Skin of body (tissue), 1 donor: ENCODE measurements at regions not wholly inside any gene's neighbourhood (a gene's known extent, or its start where the extent isn't known, plus 50 kb on each side); places are given as distances from the start of the nearest gene placed in this dataset.
"Not testable (repeated sequence)": the region's sequence is repeated elsewhere in the genome, so short reads cannot be mapped to it uniquely, and the experiment has no call there.

Experiments used
- DNase-seq: peaks from one replicate; lab custom pipeline; 2025; lab: John Stamatoyannopoulos, UW

DNA sequence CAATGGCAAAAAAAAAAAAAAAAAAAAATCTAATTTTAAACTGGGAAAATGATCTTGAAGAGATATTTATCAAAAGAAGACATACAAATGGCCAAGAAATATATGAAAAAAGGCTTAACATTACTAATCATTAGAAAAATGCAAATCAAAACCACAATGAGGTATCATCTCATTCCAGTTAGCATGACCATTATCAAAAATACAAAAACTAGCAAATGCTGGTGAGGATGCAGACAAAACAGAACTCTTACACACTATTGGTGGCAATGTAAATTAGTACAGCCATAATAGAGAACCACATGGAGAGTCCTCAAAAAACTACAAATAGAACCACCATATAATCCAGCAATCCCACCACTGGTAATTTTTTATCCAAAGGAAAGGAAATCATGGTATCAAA is 489.6 kb downstream of the TNS3 start:
- no peak for DNase-seq

- DNase-seq, result no peak
Measured at GRCh38 chr7:47091141-47091540, 490.8 kb downstream of the TNS3 start.

DNA sequence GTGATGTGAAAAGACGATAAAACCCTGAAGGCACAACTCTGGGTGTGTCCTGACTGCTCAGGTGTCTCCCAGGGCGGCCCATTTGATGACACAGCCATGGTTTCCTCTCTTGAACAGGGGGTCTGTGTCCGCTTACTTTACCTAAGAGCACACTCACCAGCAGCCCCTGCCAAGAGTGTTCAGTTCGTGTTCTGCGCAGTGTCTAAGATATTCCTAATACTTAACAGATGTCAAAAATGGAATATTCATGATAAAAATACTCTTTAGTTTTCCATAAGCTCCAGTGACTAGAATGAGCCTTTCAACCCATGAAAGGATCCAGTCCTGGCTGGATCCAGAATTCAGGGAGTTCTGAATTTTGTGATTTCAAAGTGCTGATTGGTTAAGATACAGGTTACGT is 492.4 kb downstream of the TNS3 start:
- peak; percentile 56 for DNase-seq

DNA sequence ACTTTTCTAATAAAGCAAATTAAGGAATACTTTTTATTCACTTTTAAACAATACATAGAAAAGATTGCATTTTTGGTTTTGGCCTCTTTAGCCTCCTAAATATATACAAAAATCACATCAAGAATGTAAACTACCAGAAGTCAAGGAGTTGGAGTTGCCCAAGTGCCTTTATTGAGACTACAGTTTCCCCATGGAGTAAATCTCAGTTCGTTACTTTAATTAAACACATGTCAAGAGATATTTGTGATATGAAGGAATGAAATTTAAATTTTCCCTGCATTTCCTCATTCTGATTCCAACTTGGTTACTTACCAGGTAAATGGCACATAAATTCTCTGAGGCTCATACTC is 492.9 kb downstream of the TNS3 start:
- DNase-seq, result no peak

GRCh38 chr7:47088329-47089067 is 493.4 kb downstream of the TNS3 start:
- DNase-seq, result peak; percentile 67

- DNase-seq, result no peak
Measured at GRCh38 chr7:47087866-47088265, 494.0 kb downstream of the TNS3 start.

DNA sequence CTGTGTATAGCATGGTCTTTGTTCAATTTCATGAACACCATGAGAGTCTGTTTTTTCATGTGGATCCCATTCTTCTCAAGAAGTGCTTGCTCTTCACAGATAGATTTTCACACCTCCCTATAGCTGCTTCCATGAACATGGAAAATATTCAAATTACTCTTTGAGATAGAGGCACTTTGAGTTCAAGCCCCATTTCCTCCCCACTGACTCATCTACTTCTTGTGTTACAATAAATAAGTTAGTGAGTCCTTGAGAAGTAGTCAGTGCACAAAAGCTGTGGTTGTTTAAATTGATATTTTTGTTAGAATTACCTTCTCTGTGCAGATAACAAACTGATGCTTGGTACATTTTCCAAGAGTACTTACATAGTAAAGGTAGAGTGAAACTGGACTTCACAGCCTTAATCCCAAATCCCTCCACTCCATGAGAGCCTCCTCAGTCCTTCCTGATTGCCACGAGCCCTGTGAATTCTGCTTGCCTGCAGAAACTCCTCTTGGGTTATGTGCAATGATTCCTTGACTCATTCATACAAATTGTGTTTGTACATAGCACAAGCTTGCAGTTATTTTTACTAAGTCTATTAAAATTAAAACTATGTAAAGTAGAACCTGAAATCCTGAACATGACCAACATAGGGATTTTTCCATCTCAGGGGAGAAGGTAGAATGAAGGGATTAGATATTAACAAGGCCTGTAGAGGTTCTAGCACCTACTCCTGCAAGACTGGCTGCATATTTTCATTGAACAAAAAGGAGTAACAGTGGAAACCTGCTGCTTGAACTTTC is 496.2 kb downstream of the TNS3 start:
- no peak for DNase-seq

GRCh38 chr7:47083476-47084250 is 498.2 kb downstream of the TNS3 start:
- DNase-seq, result no peak

DNA sequence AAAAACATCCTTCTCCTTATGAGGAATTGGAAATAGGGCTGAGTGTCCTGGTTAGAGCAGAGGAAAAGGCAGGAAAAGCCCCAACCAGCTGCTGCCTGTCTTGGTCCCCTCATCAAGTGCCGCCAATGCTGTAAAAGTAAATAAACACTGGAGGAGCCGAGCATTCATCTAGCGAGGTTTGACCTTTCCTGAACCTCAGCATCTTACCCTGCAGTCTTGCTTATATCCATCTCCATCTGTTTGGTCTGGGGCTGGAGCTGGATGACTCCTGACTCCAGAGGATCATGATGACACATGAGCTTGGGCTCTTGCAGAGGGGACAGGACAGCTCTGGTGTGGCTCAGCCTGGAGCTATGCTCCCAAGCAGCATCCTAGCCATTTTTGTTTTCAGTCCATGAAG is 501.1 kb downstream of the TNS3 start:
- DNase-seq, result no peak

DNA sequence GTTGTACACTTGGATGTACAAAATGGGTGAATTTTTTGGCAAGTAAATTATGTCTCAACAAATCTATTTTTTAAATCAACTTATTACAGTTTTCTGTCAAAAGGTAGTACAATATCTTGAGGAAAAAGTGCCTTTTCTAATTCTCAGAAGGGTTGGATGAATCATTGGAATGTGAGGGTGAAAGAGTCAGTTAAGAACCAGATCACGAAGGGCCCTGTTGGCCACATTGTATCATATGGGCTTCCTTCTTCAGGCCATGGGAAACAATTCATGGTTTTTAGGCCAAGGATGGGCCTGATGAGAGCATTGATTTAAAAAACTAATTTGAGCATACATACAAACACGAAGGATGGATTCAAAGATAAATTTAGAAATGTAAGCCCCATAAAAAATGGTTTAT is 503.7 kb downstream of the TNS3 start:
- DNase-seq, result no peak

GRCh38 chr7:47074702-47075153 is 507.2 kb downstream of the TNS3 start:
- no peak for DNase-seq

DNA sequence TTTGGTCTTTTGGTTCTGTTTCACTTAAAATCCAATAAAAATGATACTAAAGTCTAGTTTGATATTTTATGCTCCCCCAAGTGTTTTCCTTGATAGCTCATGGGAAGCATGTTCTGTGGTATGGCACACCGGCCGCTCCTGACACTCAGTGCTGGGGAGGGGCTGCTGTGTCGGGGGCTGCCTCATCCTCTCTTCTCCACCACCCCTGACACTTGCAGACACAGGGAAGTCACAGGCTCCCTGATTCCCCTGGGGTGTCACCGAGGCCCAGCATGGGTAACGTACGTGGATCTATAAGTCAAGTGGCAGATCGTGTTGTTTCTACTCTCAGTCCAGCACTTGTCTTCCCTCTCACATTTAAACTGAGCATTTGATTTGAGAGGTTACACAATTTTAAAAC is 508.6 kb downstream of the TNS3 start:
- no peak for DNase-seq

DNA sequence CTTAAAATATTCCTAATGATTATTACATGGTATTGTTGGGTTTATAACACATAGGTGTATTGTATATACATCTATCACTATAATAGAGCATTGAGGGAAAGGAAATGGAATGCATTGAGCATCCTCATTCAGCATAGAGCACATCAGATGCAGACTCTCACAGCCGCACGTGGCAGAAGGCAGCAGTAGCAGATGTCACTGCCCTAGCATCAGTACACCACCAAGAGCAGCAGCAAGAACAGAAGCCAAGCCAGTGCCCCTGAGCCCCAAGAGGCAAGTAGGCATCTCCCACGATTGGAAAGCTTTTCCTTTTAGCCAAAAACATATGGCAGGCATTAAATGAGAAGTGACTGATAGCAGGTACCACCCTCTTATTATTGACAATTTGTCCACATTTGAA is 510.0 kb downstream of the TNS3 start:
- no peak for DNase-seq

DNA sequence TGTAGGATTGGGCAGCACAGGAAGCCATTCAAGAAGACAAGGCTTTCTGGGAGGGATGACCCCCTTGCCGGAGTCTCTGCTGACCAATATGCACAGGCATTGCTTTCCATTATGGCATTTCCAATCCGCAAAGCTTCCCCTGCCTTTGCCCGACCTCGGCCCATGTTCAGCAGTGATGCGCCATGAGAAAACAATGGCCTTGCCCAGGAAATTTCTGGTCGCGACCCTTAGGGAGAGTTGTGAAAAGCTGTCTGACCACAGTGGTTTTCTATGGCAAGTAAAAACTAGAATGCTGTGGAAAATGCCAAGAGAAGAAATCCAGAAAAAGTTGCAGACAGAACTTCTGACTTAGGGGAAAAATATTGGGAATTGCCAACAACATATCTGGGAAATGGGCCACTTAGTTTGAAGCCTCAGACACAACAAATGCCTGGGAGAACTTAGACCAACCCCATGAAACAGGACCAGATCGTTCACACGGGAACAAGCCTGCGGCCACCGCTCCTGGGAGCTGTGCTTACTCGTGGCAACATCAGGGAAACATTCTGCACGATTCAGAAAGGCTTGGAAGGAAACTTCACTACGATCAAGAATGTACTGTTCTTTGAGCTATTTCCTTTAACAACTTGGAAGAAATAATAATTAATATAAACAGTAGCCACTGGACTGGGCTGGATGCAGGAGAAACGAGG is 512.4 kb downstream of the TNS3 start:
- no peak for DNase-seq

- DNase-seq, result peak; percentile 62
Measured at GRCh38 chr7:47066976-47067614, 514.8 kb downstream of the TNS3 start.

- DNase-seq, result no peak
Measured at GRCh38 chr7:47056731-47057130, 525.2 kb downstream of the TNS3 start.

DNA sequence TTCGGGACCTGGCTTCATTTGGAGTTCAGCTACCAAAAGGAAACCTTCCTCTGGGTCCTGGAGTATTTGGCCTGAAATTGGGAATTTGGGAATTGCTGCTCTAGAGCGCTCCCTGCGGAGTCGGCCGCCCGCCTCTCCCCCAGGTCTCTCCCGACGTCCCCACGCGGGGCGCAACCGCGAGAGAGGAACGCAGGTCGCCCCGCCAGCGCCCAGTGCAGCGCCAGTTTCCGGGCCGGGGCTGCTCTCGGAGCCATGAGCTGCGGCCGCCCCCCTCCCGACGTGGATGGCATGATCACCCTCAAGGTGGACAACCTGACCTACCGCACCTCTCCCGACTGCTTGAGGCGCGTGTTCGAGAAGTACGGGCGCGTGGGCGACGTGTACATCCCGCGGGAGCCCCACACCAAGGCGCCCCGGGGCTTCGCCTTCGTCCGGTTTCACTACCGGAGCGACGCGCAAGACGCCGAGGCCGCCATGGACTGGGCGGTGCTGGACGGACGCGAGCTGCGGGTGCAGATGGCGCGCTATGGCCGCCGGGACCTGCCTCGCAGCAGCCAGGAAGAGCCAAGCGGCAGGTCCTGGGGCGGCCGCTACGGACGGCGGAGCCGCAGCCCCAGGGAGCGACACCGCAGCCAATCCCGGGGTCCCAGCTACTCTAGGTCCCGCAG is 529.2 kb downstream of the TNS3 start:
- DNase-seq, result not testable (repeated sequence)

GRCh38 chr7:47049234-47049774 is 532.6 kb downstream of the TNS3 start:
- no peak for DNase-seq

- peak; percentile 75 for DNase-seq
Measured at GRCh38 chr7:47047384-47047783, 534.5 kb downstream of the TNS3 start.

DNA sequence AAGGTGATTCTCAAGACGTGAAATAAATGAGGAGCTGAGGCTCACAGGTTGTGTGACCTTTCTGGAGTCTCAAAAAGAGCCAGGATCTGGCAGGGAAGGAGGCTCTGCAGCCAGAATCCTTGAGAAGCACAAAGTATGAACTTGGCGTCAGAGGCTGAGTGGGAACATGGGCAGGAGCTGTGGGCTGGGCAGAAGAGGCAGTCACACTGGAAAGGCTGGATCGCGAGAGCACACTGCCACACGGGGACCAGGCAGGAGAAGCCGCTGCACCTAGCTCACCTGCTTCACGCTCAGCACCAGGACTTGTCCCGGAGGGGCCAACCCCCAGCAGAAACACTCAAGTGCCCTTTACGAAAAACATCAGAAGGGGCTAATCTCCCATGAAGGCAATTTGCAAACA is 535.0 kb downstream of the TNS3 start:
- no peak for DNase-seq
